Limb (tissue), 2 donors: ENCODE measurements at regions not wholly inside any gene's neighbourhood (a gene's known extent, or its start where the extent isn't known, plus 50 kb on each side); places are given as distances from the start of the nearest gene placed in this dataset.
"Not testable (repeated sequence)": the region's sequence is repeated elsewhere in the genome, so short reads cannot be mapped to it uniquely, and the experiment has no call there.

Experiments
- DNase-seq, 2 donors: peaks; one replicate each; pipeline ENCODE4 v3.0.0-alpha.2; 2016; ENCODE audit errors: extremely low spot score in 2 of 2

DNA sequence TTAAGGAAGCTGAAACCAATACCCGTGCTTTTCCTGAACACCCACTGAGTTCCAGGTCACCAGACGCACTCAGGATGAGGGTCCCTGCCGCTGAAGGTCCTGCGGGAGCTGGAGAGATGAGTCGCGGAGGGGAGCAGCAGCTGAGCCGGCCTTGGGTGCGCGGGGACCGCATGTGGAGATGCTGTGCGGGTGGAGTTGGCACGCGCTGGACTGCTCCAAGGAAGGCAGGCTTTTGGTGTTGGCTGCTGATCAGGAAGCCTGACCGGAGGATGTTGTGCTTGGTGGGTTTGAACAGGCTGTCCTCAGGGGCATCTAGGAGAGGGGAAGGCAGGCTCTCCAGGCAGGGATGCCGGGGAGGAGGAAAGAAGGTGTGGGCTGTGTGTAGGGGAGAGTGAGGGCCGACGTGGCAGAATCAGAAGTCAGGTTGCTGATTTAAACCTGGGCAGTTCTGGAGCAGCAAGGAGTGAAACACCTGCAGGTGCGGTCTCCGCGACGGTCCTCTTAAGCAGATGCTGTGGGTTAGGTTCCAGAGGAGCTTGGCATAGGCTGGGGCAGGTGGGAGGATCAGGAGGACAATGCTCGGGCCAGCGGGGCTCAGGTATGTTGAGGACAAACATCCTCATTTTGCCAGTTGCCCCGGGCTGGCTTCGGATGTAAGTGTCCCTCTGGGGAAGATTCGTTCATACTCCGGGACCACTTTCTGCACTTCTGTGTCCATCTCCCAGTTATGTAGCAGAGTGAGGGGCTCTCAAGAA lies 197.5 kb upstream of the B3GAT1 start:
- DNase-seq: no peak

DNA sequence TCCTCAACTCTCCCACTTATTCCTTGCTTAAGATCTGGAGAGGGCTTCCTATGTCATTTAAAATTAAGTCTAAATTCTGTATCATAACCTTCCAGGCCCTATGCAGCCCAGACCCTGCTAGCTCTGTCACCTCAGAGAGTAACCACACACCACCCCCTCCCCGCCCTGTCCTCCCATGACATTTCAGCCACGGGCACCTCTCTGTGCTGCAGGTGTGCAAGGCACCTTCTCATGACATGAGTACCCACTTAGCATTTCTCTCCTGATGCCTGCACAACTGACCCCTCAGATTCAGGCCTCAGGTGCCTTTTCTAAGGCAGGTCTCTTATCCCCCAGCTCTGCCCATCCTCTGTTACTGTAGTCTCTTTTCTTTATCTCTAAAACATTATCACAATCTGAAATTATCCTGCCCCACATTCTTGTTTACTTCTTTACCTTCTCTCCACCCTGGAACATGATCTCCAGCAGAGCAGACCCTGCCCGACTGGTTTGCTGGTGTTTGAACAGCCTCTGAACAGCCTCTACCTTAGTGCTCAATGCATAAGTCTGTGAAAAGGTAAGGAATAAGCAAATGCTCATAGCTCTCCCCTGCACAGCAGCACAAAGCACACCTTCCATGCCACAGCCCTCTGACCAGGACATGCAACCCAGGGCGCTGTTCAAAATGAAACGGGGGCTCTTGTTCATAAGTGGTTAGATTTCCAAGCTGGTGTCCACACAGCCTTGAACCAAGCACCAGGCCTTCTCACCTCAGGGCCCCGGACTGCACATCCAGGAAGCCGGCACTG lies 196.1 kb upstream of the B3GAT1 start:
- no peak for DNase-seq

DNA sequence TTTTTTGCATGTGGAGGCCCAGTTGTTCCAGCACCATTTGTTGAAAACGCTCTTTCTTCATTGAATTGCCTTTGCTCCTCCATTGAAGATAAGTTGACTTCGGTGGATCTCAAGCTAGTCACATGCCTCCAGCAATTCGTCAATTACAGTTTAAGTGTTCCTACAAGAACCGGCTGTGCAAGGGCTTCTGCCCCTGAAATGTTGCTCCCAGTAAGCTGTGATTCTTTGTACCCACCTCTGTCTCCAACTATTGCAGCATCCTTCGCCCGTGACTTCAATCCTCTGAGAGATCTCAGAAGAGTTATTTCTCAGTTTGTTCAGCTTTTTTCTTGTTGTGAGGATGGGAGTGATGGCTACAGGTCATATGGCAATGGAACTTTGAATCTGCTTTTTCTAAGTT lies 194.2 kb upstream of the B3GAT1 start:
- DNase-seq: no peak

DNA sequence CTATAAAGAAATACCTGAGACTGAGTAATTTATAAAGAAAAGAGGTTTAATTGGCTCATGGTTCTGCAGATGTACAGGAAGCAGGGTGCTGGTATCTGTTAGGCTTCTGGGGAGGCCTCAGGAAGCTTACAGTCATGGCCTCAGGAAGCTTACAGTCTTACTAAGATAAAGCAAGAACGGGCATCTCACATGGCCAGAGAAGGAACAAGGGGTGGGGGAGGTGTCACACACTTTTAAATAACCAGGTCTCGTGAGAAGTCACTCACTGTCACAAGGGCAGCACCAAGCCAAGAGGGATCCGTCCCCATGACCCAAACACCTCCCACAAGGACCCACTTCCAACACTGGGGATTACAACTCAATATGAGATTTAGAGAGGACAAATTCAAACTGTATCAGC lies 192.8 kb upstream of the B3GAT1 start:
- DNase-seq: no peak

DNA sequence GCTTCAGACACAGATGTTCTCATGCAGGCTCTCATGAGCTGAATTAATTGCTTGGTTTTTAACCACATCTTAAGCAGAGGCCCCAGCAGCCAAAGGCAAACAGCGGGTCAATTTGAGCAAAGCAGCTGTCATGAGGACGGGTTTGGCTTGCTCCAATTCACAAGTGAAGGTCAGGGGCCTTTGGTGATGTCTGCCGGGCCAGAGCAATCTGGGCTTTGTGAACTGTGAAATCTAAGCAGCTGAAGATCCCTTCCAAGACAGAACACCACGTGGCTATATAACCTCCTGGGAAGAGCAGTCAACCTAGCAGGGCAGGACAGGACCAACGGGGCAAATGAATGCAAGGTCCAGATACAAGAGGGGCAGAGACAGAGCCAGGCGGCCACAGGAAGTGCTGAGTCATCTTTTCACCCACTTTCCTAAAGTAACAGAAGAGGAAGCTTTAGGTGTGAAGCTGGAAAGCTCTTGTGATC lies 187.3 kb upstream of the B3GAT1 start:
- DNase-seq: peak in 1 of 2 donors; percentile 1

DNA sequence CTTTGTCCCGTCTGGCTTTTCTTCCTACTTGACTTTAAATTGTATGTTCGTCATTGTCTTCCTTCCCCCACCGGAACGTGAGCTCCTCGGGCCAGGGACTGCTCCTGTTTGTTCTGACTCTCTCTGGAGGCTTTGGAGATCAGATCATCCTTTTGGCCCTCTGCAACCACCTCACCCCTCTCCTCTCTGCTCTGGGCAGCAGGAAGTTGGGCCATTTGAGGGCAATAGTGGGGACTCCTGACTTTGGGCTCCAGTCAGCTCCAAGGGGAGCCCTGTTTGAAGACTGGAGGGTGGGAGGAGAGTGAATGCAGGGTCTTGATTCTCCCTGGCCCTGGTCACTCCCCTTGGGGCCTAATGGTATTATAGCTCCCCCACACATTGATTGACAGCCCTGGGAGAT lies 186.3 kb upstream of the B3GAT1 start:
- no peak for DNase-seq

DNA sequence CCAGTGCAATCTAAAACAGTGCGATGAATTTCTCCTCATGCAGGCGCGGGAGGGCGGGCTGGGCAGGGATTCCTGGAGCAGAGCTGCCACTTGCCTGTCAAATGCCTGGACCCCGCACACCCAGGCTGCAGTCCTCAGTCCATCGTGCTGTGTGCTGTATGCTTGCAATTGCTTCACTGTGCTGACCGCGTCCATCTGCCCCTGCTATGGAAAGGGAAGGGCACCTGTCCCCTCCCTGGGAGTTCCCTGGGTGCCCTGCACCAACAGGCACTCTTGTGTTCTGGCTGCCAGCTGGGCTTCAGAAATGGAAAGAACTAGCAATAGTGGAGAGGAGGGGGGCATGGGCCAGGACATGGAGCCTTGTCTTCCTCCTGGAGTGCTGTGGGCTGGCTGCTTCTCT lies 185.4 kb upstream of the B3GAT1 start:
- DNase-seq: no peak

DNA sequence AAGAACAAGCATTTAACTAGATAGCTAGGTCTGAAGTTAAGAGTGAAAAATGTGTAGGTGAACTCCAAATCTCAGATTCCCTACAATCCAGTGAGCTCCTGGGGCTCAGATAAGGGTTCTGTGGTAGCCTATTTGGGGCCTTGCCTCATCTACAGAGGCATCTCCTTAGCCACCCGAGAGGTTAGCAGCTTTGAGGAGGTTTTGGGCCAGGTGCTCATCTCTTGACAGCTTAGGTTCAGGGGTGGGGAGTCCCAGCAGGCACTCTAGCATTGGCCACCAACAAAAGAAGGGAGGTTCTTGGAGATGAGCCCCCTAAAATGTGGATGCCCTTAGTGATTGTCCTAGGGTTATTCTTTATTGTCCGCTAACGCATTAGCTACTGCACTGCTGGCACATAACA lies 184.4 kb upstream of the B3GAT1 start:
- DNase-seq: no peak

DNA sequence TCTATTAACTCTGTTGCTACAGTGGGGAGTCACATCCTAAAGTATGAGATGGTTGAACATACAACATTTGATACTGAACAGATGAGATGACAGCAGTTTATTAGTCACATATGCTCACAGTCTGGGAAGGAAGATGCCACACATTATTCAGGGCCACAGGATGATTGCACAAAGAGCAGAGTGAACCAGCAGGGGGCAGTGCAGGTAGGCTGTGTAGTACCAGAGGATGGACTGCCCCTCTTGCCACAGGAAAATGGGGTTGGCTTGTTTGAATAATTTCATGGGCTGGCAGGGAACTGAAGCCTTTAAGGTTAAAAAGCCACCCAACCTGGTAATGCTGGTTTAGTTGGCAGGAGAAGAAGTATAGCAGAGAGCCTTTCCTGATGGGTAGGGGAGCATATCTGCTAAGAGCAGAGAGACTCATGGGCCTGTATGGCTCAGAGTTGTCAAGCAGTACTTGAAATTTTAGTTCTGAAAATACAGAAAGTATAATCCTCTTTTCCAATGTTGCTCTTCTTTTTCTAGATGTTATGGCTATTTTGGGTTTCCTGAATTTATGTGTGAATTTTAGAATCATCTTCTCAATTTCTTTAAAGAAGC lies 180.4 kb upstream of the B3GAT1 start:
- no peak for DNase-seq

DNA sequence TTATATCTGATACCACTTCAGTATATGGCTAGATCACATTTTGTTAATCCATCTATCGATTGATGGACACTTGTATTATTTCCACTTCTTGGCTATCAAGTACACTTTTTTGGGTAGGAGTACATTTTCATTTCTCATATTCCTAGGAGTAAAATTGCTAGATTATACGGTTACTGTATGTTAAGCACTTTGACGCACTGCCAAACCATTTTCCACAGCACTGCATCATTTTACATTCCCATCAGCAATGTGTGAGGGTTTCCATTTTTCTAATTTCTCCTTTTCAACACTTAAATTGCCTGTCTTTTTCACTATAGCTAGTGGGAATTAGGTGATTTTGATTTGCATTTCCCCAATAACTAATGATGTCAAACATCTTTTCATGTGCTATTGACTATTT lies 179.3 kb upstream of the B3GAT1 start:
- DNase-seq: no peak

DNA sequence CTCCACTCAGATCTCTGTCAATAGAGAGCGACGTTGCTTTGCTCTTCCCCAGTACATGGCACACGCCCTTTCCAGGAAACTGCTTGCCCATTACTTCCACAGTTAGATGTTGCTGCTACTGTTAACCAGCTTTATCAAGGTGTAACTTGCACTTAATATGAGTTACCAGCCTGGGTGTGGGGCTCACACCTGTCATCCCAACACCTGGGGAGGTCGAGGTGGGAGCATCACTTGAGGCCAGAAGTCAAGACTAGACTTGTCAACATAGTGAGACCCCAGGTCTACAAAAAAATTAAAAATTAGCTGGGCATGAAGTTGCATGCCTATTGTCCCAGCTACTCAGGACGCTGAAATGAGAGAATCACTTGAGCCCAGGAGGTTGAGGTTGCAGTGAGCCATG lies 177.1 kb upstream of the B3GAT1 start:
- DNase-seq: no peak

DNA sequence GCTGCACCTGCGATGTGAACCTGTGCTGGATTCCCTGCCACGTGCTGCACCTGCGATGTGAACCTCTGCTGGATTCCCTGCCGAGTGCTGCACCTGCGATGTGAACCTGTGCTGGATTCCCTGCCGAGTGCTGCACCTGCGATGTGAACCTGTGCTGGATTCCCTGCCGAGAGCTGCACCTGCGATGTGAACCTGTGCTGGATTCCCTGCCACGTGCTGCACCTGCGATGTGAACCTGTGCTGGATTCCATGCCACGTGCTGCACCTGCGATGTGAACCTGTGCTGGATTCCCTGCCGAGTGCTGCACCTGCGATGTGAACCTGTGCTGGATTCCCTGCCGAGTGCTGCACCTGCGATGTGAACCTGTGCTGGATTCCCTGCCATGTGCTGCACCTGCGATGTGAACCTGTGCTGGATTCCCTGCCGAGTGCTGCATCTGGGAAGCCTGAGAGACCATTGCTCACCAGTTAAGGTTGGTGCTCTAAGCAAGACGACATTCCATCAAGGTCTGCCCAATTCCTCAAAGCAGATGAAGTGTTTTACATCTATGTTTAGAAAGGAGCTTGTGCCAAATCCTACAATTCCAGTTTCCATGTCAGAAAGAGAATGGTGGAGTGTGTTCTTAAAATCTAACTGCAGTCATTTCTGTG lies 176.5 kb upstream of the B3GAT1 start:
- not testable (repeated sequence) for DNase-seq

DNA sequence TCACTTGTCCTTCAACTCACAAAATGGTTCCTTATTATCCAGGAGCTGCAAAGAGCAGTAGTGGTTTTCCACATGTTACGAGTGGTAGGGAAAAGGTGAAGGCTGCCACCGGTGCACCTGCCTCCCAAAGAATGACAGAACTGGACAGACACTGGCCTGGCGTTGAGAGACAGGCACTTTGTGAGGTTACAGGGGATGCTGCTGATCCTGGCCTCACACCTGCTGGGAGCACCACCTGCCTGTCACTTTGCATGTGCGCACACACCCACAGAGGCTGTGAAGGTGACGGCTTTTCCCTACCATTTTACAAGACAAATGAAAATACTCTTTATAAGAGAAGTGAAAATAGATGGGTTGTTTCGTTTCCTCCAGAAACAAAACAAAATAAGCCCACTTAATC lies 175.3 kb upstream of the B3GAT1 start:
- DNase-seq: no peak

DNA sequence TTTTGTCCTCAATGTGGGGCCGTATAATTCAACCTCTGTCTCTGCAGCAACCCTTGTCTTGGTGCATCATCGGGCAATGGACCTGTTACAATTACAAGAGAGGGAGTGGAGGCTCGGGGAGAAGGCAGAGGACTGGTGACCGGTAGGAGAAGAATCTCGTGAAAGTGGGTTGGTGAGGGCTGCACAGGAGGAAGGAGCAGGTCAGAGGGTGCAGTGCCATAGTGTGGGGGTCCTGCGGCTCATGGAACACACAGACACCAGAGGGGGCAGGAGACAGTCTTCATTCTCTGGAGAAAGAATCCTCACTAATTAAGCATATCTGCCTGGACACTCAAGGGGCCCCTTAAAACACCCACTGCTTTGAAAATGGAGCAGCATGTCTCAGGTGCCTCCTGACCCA lies 174.7 kb upstream of the B3GAT1 start:
- no peak for DNase-seq

DNA sequence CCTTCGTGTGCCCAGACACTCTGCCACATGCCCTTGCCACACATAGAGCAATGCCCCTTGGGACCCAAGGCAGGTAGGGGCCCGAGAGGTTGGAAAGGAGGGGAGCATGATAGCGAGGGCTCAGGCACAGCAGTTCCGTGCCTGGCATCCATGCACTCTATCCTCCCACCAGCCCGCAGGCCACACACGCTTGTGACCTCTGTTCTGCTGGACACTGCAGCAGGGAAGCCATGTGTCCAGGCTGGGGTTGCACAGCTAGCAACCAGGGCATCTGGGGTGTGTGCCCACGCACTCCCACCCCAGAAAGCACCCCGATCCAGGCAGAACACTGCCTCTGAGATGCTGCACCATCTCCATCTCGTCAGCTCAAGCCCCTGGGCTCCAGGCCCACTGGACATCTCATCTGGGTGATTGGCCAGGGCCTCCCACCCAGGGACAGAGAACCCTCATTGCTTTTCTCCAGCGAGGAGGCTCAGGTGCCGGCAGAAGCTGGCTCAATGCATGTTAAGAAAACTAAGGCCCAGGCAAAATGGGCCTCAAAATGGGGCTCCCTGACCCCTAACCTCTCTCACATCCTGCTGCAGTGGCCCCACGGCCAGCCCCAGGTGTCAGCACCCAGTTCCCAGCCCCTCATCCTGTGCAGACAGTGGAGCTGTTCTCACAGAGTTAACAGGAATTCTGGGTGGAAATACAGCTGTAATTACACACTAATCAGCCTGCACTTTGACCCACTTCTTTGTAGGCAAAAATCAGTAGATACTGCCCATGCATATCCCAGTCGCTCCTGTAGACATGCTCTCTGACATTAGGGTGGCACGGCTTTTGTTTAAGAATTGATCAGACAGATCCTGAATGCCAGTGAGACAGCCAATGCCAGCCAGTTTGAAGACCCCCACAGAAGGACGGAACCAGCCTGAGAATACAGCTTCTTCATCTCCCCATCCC lies 173.9 kb upstream of the B3GAT1 start:
- DNase-seq: no peak

DNA sequence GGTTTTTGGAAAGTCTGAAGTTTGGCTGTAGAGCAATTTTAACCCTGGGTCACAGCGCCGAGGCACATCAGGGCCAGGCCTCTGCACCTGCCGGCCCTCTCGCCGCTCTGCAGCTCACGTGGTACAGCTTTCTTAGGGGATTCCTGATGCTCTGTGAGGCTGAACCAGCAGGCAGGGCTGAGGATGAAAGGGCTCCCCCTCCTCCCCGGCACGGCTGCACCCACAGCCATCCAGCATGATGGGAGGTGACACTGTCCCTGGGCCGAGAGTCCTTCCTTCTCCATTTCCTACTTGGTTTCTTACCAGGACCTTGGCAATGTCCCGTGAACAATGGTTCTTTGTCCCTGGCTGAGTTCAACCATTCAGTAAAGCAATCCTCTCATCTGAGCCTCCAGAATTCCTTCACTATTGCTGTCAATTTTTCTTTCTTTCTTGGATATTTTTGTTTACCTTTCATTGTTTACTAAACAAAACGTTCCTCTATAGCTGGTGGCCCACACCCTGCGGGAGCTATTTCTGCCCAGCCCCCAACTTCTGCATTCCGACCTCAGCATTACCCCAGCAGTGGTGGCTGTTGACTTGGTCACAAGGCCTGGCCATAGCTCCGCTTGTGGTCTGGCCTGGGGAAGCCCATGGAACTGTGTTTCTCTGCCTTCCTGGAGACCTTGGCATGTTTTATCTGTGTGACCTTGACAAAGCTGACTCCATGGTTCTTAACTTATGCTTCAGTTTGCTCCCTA lies 172.8 kb upstream of the B3GAT1 start:
- DNase-seq: no peak

DNA sequence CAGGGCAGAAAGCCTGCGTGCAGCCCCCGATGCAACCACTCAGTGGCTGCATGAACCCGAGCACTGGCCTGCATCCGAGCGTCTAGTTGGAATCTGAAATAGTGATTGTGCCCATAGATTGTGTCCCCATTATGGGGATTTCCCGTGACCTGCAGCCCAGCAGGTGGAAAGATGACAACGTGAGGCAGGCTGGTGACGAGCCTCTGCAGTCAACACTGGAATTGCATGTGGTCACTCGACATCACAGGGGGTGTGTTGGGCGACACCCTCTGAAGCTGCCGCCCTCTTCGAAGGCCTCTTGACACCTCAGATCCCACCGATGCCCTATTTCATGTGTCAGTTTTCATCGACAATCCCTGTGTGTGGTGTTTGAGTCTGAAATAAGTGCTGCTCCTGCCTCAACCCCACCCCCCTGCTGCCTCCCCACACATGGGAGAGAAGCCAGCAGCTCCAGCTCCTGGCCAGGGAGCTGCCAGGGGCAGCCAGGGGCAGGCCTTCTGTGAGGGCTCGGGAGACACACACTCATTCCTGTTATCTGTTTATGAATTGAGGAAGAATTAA lies 172.0 kb upstream of the B3GAT1 start:
- DNase-seq: no peak

DNA sequence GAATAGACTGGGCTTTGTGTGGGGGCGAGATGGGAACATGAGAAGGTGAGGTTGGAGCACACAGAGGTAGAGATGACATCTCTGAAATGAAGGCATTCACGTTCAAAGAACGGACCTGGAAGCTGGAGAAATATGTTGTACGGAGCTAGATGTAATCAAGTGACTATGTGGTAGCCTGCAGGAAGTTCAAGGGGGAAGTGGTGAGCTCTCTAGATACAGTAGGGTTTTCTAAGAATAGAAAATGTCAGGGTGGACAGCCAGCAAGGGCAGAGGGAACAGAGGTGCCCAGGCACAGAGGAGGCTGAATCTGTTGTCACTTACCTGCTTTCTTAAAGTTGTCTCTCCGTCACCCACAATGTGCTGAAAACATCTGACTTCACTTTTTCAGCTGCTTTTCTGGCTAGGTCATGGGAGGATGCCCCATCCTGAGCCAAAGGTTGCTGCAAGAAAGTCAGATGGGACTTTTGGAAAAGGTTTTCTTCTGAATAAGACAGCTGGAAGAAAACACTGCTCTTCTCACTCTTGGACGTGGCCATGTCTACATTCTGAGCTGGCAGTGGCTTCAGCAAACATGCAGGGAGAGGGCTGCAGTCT lies 171.5 kb upstream of the B3GAT1 start:
- DNase-seq: no peak

DNA sequence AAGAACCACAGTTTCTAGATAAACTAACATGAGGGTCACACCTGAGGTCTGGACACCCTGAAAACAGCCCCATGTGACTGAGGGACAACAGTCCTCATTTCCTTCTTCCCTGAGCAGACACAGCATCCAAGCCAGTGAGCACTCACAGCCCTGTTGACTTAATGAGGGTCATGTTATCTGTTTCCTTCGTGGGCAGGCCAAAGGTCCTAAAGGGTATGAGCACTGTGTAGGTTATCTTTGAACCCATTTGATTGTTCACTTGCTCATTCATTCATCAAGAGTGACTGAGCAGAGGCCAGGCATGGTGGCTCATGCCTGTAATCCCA lies 170.7 kb upstream of the B3GAT1 start:
- DNase-seq: no peak
